AG08396 (cell line): ENCODE measurements at regions not wholly inside any gene's neighbourhood (a gene's known extent, or its start where the extent isn't known, plus 50 kb on each side); places are given as distances from the start of the nearest gene placed in this dataset.

ENCODE experiments used
- DNase-seq: peaks from one replicate; pipeline ENCODE4 v3.0.0; 2012; ENCODE audit warnings: low spot score, mixed read lengths

DNA sequence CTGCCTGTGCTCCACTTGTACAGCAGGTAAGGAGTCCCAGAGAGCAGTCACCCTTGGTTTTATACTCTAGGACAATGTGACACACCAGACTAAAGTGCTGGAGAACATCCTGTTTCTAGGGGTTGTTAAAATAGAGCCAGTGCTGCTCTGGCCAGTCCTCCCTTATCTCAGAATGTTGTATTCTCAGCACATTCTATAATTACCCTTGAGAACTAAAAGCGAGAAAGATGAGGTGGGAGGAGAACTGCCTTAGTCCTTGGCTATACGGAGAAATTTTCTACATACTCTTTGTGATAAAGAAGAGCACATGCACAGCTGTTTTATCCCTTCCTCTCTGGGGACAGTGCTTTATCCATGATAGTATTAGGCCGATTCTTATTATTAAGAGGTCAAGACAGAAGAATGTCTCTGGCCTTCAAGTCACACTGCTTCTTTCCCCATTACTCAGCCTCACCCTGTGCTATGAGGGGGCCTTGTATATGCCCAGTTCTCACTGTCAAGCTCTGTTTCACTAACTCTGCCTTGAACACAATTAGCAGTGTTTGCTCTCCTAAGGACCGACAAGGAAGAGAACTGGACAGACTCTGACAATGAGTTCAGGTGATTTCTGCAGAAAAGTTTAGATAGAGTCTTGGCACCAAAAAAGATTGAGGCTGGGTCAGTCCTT lies 385.8 kb downstream of the TRIB2 start:
- no peak for DNase-seq

DNA sequence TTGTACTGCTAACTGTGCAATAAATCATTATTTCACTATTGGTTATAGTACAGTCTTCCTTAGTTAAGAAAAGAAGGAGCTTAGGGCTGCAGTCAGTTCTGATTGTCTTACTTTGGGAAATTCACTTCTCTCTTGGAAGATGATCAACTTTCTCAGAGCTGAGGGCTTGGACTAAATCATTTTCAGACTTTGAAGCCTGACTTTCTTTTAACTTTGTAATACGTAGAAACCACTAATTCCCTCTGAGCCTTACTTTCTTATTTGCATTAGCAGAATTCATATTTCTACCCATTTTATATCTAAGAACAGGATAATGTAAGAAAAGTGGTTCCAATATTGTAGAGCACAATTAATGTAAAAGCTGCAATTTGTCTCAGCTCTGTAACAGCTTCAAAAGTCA lies 386.4 kb downstream of the TRIB2 start:
- DNase-seq, result no peak

DNA sequence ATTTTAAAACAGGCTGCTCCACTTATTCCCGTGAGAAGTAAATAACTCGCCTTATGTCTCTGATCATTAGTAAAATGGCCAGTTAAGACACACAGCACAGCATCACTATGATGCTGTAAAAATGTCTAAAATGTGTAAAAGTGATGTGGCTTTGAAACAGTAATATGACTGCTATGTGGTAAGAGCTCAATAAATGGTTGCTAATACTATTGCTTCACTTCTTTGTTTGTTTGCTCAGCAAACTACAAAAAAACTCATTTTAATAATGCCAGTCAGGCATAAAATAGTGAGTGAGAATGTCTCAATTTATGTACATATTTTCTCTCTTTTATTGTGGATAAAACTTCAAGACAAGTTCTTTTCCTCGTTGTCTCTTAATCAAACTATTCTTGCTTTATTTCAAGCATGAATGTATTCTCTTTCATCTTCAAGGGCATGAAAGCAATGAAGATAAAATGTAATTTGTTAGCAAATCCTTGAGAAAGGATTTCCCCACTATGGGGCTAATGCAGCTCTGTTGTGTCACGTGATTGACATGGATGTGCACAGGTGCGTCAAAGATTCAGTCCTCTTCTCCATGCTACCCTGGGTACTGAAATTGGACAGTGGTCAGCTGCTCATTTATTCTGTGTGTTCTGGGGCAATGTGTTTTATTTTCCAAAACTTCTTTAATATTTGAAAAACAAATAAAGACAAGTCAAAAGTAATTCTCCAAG lies 387.2 kb downstream of the TRIB2 start:
- DNase-seq, result no peak

DNA sequence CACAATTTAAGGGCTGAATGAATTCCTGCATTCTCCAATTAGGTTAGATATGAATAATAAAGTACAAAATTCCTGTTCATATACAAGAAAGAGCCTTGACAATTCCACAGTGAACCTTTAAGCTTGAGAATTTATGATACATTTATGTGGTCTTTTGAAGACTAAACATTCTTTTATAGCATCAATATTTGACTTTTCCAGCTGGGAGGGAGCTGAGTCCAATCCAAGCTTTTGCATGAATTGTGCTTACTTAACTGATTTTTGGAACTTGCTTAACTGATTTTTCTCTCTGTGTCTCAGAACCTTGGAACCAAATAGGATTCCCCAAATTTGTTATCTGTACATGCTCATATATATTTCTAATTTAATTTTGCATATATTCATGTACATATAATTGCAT lies 388.0 kb downstream of the TRIB2 start:
- DNase-seq, result no peak

DNA sequence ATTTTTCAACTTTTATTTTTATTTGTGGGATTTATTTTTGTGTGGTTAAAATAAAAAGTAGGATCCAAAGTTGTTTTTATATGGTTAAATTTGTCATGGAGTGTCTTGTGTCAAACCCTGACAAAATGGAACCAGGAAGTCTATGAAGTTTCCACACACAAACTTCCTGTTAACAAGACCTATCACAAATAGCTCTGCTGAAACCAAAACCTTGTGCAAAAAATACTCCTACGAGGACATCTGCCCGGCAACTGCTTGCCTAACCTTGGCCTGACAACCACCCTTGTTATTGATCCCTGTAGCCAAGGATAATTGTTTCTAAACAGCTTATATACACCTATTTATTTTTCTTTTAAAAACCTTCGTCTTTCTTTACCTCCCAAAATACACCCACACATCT lies 389.6 kb downstream of the TRIB2 start:
- no peak for DNase-seq

DNA sequence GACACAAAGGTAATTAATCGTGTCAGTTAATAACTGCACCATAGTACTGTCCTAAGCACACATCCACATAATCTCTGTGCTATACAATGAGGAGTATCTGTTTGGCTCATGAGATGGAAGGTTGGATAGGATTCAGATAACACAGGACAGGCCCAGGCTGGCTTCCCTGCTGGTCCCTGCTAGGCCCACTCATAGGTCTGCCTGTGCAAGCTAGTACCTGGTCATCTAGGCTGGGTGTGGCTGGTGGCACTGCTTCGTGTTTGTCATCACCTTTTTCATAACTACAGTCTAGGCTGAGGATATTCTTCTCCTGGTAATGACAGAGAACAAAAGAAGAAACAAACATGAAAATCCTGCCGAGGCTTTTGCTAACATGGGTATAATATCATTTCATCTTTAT lies 392.8 kb downstream of the TRIB2 start:
- no peak for DNase-seq

DNA sequence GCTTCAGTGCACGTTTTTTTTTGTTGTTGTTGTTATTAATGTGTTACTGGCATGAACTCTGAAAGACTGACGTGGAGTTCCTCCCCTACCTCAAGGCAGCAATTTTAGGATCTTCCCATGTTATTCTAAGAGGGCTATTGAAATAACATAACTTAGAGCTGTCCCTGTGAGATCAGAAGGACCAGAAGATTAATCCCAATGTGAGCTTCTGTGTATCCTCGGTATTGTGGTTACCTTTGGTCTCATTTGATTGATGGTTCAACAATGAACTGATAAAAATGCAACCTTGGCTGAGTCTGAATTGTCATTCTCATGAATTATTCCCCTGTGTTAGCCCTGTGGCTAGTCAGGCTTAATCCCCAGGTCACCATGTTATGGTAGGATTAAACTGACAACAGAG lies 394.1 kb downstream of the TRIB2 start:
- no peak for DNase-seq

DNA sequence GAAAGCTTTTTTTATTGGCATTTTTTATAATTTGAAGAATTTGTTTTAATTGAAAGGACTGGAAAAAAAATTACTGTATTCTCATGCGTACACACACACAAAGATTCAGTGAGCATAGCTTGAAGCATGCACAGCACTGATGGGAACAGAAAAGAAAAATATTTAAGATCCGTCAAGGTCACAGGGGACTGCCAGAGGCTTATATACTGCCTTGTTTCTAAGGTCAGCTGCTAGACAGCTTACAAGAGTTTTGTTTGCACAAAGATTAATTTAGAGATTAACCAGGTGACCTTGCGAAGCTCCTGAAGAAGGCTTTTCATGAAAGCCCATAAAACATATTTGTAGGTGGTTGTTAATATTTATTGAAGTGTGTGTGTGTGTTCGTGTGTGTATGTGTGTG lies 396.3 kb downstream of the TRIB2 start:
- no peak for DNase-seq

DNA sequence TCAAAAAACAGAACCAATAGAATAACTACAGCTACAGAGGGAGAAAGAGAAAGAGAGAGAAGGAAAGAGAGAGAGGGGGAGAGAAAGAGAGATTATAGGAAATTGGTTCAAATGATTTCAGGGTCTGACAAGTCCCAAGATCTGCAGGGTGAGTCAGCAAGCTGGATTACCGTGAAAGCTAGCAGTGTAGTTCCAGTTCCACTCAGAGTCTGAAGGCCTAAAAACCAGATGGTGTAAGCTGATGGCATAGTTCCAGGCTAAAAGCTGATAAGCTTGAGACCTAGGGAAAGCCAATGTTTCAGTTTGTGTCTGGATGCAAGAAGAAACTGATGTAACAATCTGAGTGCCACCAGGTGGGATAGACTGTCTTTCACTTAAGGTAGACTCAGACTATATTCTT lies 397.7 kb downstream of the TRIB2 start:
- no peak for DNase-seq

DNA sequence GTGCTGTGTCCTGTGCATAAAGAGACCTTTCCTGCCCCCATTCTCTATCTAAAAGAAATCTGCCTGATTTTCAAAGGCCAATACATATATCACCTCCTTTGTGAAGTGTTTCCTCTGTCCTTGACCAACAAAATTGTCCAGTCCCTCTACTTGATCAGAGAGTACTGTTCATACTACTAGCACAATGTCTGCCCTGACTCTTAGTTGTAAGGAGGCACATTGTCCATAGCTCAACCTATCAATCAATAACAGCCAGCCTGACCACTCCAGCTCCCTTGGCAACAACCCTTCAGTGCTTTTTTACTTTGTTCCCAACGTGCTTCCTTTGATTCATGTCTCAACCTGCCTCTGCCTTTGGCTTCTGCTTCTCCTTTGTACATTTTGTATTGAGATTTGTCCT lies 398.9 kb downstream of the TRIB2 start:
- DNase-seq, result no peak

DNA sequence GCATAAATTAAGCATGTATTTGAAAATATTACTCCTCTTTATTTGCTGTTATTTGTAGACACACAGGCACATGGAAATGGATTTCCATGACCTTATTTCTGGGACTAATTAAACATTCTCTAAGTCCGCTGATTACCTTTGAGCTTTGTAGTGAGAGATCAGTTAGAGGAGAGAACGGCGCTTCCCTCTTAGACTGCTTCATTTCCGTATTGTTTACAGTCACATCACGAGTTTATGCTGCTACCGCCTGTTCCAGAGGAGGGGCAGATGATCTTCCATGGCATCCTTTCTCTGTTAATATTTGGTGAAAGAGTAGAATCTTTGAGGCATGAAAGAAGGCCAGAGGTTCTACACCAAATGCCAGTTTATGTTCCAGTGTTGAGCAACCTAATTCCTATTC lies 404.4 kb downstream of the TRIB2 start:
- no peak for DNase-seq

DNA sequence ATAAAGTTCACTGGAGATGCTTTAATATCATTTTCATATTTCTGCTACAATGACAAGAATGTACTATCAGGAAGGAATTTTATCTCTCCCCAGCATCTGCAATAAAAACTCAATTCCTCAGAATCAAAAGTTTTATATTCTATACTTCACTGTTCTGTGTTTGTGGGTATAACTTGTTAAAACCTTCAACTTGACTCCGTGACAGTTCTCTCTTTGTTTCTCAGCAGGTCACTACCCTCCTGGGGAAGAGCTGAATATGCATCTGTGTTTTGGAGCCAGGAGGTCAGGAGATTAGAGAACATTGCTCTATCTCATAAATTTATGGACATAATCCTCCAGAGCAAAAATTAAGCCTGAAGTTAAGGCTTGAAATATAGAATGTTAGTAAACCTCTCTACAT lies 411.4 kb downstream of the TRIB2 start:
- DNase-seq, result no peak

DNA sequence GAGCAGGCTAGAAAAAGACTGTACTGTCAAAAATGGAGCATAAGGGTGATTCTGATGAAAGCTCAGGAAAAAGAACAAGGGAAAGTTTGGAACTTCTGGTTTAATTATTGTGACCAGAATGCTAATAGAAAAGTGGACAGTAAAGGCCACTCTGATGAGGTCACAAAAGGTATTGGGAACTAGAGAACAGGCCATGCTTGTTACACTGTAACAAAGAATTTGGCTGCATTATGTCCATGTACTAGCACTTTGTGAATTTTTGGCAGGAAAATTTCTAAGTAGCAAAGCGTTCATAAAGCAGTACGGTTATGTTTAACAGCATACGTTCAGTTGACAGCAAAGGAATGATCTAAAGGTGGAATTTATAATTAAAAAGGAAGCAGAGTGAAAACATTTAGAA lies 418.6 kb downstream of the TRIB2 start:
- no peak for DNase-seq

DNA sequence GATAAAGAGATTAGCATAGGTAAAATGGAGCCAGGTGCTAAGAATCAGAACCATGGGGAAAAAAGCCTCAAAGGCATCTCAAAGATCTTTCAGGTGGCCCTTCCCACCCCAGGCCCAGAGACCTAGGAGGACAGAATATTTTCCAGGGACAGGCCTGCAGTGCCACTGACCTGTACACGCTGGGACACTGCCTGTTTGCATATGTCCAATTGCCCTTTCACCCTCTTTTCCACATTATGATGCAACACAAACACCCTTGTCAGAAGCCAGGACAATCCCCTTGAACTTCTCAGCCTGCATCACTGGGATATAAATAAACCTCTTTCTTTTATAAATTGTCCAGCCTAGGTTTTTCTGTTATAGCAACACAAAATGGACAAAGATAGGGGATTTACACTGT lies 419.1 kb downstream of the TRIB2 start:
- no peak for DNase-seq

DNA sequence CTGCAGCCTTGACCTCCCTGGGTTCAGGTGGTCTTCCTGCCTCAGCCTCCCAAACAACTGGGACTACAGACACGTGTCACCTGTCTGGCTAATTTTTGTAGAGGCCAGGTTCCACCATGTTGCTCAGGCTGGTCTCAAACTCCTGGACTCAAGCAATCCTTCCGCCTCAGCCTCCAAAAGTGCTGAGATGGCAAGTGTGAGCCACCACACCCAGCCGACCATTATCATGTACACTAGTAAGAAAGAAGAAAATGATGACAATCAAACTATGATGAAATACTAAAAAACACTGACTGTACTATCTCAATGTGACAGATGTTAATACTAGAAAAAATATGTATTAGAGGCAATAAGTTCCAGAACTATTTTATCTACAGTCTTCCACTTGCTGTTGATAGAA lies 420.9 kb downstream of the TRIB2 start:
- DNase-seq, result no peak

DNA sequence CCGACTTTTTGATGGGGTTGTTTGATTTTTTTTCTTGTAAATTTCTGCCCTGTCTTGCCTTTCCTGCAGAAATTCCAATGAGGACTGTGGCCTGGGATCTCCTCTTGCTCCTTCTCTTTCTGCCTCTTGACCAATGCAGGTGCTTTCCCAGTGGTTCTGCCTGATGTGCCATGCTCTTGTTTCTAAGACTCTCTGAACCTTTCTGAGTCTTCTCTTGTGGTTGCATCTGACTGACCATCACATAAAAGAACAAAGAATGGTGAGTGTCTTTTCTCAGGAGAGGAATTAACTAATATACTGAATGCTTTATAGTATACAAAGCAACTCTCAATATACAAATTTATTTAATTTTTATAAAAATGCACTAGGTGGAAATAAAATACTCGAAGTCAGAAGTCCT lies 424.6 kb downstream of the TRIB2 start:
- DNase-seq, result no peak

DNA sequence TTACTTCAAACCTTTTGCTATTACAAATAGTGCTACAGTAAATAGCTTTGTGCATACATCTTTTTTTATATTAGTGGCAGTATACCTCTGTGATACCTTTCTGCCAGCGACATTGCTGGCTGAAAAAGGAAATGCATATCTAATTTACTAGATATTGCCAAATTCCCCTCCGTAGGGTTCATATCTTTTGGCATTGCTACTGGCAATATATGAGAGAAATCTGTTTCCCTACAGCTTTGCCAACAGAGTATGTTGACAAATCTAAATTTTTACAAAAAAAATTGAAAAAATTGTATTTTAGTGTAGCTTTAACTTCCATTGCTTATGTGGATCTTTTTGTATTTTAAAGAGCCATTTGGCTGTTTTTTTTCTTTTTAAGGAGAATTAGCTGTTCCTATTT lies 426.7 kb downstream of the TRIB2 start:
- DNase-seq, result no peak

DNA sequence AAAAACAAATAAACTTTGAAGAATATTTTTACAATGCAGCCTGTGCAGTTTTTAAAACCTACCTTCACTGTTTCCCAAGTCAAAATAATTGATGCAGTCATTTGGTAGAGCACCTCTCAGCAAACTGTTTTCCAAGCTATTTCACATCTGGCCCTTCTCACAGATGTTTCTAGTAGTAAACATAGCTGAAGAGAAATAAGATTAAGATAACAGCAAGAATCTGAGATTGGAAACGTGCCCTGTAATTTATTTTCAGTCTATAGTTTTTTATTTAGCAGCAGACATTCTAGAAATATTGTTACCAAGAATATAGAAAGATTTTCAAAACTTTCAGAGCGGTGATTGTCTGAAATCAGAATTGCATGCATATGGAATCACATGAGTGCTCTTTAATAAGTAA lies 440.2 kb downstream of the TRIB2 start:
- DNase-seq, result no peak

DNA sequence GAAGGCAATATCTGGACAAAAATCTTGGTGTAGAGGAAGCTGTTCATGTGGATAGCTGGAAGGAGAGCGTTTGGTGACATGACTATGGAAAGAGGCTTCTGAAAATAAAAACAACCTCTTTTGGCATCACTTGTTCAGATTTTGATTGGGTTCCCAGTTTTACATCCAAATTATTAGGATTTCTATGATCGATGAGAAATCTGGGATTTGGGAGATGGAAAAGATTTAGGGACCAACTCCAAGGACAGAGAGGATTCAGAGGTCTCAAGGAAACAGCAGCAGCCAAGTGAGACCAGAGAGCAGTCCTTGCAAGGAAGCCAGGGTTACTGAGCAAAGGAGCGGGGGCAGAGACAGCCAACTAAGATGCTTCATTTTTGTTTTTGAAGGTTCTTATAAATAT lies 441.7 kb downstream of the TRIB2 start:
- no peak for DNase-seq

DNA sequence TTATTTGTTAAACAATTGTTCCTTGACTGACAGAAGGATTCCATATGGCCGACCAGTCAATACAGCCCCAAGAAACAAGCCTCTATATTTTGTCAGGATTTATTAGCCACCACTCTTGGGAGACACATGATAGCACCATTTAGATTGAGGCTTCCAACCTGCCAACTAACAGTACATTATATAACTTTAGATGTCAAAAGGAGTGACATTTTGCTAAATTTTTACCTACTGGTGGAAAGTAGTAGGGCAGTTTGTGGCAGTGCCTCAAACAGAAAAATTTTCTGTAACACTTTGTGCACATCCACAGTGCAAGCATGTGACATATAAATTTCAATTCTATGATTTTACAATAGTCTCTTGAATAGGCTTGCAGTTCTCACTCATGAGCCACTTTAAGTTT lies 464.0 kb downstream of the TRIB2 start:
- DNase-seq, result no peak

DNA sequence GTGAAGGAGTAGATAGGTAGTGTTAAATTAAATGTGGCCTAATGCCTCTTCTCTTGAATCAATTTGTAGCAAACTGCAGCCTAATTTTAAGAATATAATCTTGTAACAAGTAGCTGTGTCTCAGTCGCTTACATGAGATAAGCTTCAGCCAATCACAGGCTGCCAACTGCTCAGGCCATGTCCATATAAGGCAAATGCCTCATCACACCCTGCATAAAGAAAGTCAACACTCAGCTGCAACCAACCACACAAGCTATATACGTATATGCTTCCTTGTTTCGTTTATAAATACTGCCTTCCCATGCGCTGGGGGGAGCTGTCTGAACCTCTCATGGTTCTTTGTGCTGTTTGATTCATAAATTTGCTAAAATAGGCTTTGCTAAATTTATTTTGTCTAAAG lies 476.3 kb downstream of the TRIB2 start:
- no peak for DNase-seq

DNA sequence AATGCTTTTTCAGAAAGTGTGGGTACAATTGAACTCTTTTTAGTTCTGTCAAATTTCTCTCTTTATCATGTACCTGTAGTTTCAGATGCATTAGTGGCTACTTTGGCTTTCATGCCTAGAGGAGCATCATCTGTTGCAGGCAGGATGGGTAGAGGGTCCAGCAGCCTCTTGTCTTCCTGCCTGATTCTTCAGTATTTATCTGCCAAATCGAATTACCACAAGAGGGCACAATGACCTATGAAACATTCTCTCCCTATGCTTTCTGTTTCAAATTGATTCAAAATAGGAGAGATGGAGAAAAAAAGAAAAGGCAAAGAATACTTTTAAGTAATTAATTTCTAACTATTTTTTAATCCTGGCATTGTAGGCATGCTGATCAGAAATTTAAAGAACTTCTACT lies 477.2 kb downstream of the TRIB2 start:
- no peak for DNase-seq

DNA sequence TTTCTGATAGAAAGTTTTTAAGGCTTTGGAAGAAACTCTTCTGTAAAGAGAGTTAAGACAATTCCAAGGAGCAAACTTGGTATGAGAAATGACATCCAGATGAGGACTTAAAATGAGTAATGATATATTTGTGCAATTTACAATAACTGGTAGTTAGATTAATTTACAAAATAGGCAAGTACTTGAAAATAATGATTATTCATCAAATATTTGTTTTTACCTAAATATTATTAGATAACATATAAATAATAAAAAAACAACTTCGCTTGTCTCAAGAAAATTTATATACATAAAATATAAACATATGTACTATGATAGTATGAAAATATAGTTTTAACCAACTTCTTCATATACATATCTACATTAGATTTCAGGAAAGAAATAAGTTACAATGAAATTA lies 478.5 kb downstream of the TRIB2 start:
- no peak for DNase-seq

DNA sequence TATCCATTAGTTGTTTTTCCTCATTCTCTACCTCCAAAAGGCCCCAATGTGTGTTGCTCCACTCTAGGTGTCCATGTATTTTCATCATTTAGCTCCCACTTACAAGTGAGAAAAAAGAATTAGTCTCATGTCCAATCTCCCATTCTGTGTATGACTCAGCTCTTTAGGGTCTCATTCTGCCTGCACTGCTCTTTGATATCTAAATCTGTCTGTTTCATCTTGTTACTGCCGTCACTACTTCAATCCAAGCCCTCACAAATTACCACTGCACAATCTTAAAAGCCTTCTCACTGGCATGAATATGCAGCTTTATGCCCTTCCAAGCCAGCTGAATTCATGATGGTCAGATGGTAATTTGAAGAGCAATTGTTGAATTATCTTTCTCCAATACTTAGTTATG lies 480.5 kb downstream of the TRIB2 start:
- DNase-seq, result no peak
